GM19239 (cell line): ENCODE measurements at regions not wholly inside any gene's neighbourhood (a gene's known extent, or its start where the extent isn't known, plus 50 kb on each side); places are given as distances from the start of the nearest gene placed in this dataset.
"Not testable (repeated sequence)": the region's sequence is repeated elsewhere in the genome, so short reads cannot be mapped to it uniquely, and the experiment has no call there.

Experiments used
- DNase-seq: peaks from one replicate; pipeline ENCODE4 v3.0.0; 2011; ENCODE audit warnings: low spot score; ENCODE audit not compliant: insufficient read length
- FAIRE-seq: peaks from 2 replicates; lab custom pipeline; 2011; peaks lifted over from hg19 to GRCh38; lab: Jason Lieb, UNC

DNA sequence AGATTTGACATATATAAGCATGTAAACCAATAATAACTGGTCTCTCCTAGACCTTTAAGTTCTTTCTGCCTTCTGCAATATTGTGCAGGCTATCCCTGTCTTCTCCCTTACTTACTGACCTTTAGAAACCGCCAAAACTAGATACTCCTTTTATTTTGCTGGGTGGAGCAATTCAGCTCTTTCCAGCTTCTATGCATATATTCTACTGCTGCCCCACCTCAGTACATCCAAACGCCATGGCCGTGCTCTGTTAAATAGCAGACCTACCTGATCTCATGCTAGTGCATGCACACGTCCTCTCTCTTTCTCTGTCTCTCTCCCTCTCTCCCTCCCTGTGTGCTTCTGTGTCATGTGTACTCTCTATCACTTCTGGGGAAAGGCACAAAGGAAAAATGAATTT lies 76.7 kb upstream of the CAPRIN1 start:
- FAIRE-seq (no peak), DNase-seq (no peak)

DNA sequence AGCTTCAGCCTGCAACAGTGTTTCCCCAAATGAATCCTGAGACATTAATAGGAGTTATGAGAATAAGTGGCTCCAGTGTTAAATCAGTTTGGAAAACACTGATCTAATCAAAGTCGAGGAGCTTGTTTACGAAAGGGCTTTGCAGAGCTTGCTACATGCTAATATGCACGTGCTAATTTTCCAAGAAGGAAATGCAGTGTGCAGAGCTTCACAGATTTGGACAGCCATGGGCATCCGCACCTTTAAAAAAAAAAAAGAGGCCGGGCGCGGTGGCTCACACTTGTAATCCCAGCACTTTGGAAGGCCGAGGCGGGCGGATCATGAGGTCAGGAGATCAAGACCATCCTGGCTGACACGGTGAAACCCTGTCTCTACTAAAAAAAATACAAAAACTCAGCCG lies 79.7 kb upstream of the LMO2 start:
- DNase-seq, FAIRE-seq: not testable (repeated sequence)

DNA sequence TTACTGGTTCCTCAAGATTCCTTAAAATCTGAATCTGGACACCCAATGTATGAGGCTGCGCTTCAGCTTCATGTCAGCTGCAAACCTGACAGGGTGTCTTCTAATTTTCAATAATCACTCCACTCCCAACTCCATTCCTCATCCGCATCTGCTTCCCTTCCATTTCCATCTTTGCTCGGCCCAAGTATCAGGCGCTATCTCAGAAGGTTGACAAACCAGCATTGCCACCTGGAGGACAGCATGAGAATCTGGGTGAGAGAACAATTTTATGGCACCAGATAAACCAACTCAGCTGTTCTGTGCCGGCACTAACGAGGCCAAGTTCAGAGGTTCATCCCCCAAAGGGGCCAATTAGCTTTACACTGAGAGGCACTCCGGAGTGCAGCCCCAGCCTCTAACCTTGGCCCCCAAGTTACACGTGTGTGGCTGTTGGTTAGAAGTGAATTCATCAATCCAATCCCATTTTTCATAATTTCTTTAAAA lies 79.1 kb upstream of the LMO2 start:
- DNase-seq (peak; percentile 46), FAIRE-seq (peak; percentile 73)

DNA sequence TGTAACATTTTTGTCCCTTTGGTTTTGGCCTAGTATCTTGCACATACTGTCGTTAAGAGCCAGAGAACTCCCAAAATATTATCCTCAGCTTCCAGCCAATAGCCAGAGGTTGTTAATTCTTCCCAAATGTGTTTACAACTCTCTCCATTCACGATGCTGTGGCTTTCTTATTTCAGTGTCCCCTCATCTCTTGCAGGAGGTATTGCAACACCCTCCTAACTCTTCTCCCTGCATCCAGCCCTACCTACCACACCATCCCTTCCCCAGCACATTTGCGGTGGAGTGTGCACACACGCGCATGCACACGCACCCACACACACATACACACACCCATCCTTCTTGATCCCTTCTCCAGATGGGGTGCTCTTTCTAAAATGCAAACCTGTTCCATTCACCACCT lies 75.6 kb upstream of the LMO2 start:
- DNase-seq (no peak), FAIRE-seq (no peak)

DNA sequence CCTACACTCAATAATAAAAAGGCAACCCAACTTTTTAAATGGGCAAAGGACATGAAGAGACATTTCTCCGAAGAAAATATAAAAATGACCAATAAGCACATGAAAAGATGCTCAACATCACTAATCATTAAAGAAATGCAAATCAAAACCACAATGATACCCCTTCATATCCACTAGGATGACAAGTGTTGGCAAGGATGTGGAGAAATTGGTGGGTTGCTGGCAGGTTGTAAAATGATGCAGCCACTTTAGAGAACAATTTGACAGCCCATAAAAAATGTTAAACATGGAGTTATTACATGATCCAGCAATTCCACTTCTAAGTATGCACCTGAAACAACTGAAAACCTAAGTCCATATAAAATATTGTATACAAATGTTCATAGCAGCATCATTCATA lies 73.2 kb upstream of the LMO2 start:
- no peak for DNase-seq

DNA sequence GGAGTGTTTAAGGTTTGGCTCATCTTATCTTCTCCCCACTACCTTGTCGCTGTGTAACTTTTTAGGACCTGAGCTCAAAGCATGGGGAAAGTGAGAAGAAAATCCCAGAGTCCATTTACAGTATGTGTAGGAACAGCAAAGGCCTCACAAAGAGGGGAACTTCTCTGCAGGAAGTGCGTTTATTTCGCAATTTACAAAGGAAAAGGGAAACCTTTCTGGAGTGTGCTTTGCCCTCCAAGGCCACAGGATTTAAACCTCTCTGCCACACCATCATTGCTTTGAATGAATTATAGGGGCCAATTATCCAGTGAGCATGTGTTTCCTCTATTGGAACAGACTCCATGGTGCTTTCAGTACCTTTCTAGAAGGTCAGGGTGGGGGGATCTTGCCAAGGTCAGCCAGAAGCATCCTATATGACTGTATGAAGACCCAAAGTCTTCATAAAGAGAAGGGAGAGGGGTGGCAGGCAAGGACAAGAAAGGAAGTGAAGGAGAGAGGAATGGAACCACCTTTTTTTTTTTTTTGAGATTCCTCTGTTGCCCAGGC lies 68.1 kb upstream of the LMO2 start:
- DNase-seq (no peak), FAIRE-seq (no peak)

More for the DNA sequence above, 73.2 kb upstream of the LMO2 start:
- FAIRE-seq: no peak

DNA sequence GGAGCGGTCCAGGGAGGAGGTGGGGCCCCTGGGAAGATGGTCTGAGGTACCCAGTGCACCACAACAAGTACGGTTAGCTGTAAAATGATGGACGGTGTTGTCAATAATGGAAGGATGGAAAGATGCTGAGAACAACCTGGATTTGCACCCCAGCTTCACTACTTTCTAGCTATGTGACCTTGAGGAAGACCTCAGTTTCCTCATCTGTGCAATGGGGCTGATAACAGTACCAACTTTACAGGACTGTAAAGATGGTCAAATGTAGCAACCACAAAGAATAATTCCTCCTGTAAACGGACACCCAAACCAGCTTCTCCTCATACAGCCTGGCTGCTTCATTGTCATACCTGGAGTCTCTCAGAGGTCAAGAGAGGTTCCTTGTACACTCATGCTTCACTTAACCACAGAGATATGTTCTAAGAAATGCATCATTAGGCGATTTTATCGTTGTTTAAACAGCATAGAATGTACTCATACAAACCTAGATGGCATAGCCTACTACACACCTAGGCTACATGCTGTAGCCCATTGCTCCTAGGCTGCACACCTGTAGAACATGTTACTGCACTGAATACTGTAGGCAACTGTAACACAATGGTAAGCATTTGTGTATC lies 65.5 kb upstream of the LMO2 start:
- no peak for FAIRE-seq

DNA sequence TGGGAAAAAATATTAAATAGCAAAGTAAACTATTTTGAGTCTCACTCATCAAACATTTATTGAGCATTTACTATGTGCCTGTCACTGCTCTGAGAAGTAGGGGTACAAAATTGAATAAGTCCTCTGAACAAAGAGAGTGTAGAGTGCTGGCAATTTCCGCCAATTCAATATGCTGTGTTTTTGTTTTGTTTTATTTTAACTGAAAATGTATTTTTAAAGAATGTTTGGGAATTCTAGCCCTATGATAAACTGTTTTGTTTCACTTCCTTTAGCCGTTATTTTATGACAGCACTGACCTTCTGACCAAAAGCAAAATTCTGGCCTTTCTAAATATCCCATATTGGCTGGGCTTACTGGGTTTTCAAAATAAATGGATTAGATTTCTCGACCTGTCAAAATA lies 64.7 kb upstream of the LMO2 start:
- no peak for FAIRE-seq

More for the DNA sequence above, 65.5 kb upstream of the LMO2 start:
- no peak for DNase-seq

DNA sequence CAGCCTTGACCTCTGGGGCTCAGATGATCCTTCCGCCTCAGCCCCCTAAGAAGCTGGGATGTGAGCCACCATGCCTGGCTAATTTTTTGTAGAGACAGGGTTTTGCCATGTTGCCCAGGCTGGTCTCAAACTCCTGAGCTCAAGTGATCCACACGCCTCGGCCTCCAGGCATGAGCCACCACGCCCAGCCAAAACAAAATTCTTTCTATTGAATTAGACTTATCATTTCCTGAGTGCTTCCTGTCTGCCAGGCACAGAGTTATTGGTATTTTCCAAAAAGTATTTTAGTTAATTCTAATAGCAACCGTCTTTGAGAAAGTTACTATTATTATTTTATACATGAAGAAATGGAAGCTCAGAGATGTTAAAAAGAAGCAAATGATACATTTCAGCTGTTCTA lies 61.4 kb upstream of the LMO2 start:
- DNase-seq (no peak), FAIRE-seq (no peak)

More for the DNA sequence above, 64.7 kb upstream of the LMO2 start:
- DNase-seq: no peak

DNA sequence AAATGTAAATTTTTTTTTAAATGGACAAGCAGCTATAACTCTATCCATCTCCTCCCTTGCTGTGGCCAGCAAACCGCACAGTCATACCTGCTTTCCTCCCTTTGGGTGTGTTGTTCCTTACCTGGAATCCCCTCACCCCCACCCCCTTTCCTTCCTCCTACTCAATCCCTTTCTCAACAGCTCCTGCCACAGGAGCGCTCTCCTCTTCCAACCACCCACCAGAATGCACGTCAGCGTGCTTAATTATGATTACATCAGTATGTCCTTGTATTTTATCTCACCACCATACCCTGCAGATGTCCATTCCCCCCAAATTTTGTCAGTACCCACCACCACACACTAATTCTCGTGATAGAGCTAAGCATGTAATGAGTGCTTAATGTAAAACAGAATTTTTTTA lies 60.9 kb upstream of the LMO2 start:
- FAIRE-seq: no peak
- DNase-seq: no peak

DNA sequence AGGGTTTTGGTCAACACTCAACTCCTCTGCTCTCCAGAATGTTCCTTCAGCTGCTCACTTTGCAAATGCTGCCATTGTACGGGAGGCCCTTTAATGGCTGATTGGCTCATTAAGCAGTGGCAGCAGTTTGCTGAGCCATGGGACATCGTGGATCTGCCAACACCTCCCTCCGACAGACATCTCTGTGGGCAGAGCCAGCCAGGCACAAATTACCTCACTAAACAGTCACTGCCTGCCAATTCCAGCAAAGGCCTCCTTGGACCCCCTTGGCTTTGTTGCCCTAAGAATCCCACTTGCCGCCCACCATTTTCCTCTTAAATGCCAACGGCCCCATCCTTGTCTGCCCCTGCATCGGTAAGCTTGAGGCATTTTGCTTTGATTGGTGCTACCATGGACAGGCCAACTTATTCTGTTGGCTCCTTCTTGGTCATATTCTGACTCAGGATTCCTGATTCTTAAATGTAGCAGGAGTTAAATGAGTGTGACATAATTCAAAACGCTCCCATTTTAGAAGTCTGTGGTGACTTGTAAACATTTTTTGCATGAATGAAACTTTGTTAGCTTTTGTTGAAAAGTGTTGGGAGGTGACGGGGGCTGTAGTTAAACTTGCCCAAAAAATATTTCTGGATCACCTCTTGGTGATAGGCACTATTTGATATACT lies 57.5 kb upstream of the LMO2 start:
- FAIRE-seq (no peak), DNase-seq (no peak)

DNA sequence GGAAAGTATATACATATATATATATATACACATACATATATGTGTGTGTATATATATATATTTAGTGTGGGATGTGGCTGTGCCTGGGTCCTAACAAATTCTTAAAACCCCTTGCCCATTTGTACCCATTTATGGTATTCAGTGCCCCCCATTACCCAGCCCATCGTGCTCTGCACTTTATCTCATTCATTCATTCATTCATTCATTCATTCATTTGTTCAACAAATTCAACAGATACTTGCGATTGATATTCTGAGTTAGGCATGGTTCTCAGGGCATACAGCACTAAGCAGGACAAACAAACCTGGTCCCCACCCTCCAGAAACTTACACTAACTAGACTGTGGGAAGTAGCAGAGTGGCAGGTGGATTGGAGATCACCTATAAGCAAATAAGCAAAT lies 56.6 kb upstream of the LMO2 start:
- DNase-seq (no peak), FAIRE-seq (no peak)

DNA sequence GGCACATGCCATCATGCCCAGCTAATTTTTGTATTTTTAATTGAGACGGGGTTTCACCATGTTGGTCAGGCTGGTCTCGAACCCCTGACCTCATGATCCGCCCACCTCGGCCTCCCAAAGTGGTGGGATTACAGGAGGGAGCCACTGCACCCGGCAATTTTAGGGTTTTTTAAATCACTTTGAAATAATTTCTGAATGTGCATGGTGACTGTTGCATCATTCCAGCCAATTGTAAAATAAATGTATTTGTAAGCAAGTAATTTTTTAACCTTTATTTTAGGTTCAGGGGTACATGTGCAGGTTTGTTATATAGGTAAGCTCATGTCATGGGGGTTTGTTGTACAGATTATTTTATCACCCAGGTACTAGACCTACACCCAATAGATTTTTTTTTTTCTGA lies 56.0 kb upstream of the LMO2 start:
- DNase-seq, FAIRE-seq: not testable (repeated sequence)

DNA sequence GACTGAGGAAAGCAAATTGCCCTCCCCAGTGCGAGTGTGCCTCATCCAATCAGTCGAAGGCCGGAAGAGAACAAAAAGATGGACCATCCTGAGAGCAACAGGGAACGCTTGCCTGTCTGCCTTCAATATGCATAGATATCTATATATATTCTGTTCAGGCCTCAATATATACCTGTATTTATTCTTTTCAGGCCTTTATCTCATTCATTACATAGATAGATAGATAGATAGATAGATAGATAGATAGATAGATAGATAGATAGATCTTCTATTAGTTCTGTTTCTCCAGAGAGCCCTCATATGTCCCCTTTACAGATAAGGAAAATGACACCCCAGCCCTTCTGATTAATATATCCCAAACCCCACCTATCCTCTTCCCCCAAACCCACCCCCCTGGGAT lies 55.1 kb upstream of the LMO2 start:
- DNase-seq: no peak
- FAIRE-seq: no peak

DNA sequence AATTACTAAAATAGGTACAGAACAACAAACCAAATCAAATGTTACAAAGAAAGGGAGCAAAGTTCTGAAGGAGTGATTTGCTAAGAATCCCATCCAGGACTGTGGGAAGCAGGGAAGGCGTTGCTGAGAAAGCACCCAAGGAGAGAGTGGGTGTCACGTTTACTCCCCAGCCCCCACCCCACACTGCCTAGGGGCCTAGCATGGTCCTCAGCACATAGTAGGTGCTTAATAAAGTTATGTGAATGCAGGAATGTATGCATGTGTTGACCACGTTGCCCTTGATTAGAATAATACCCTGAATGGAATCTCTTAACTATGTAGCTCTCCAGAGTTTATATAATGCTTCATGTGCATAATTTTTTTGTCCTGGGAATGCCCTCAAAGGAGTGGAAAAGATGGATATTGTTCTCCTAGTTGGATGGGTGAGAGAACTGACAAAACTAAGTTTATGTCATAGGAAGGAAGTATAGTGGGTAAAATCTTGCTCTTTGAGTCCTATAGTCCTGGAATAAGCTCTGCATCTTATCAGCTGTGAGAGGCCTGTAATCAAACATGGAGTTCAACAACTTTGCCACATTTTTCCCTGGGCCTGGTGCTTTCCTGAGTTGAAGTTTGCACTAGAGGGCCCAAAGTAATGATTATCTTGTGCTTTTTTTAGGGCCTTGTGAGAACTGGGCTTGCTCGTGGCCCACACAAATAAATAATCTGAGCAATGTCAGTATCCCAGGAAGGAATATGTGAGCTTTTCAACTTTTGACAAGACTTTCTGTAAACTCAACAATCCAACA lies 53.8 kb upstream of the LMO2 start:
- no peak for DNase-seq
- no peak for FAIRE-seq

DNA sequence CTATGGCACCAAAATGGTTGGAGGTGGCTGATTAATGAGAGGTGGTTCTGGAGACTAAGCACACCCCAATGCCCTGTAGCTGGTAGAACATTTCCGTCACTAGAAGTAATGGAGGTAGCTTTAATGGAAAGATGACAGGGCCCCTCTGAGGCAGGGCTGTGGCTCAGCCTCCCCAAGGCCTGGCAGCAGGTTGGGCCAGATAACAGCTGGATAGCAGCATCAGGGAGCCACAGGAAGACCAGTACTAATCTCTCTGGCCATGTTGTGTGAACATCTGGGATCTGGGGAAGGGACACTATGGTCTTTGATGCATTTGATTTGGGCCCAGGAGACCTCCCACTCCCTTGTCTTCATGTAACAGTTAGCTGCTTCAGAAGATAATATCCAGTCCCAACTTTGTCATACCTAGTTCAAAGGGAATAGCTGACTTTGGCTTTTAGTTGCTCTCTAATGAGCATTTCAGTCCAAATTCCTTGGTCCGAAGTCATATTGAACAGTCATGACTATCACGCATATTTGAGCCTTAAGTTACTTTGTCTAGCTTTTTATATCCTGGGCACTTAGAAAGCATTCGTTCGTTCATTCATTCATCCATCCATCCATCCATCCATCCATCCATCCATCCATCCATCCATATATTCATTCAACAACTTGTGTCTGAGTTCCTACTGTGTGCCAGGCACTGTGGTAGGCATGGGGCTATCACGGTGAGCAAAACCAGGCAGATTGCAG lies 53.0 kb upstream of the LMO2 start:
- no peak for DNase-seq
- FAIRE-seq: no peak

DNA sequence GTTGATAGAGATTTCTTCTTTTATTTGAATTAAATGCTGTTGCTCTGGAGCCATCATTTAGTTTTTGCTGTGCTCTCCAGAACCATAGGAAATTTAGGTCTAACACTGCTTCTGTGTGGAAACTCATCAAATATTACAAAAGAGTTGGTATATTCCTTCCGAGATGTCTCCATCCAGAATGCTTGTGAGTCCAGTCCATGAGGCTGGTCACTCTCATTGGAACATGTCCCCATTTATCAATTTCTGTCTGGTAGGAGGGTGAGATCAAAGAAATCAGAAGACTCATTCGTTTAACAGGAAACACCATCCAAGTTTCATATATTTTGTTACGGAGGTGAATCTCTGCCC lies 52.4 kb upstream of the LMO2 start:
- DNase-seq: no peak
- no peak for FAIRE-seq

DNA sequence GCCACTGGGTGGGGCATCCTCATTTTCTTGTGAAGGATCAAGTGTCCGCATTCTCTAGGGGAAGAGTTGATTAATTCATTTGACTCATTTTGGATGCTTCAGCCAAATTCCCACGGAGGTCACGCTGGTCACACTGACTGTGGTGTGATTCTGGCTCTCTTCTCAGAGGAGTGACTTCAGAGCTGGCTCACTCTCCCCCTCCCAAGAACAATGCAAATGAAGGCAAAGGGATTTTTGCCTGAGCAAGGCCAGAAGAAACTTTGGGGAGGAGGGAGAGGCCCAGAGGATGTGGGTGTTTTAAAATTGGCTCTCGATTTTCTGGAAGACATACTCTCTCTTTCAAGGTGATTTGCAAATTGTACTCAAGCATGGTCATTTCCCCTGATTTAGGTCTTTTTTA lies 51.1 kb upstream of the LMO2 start:
- DNase-seq (no peak), FAIRE-seq (peak; percentile 23)

DNA sequence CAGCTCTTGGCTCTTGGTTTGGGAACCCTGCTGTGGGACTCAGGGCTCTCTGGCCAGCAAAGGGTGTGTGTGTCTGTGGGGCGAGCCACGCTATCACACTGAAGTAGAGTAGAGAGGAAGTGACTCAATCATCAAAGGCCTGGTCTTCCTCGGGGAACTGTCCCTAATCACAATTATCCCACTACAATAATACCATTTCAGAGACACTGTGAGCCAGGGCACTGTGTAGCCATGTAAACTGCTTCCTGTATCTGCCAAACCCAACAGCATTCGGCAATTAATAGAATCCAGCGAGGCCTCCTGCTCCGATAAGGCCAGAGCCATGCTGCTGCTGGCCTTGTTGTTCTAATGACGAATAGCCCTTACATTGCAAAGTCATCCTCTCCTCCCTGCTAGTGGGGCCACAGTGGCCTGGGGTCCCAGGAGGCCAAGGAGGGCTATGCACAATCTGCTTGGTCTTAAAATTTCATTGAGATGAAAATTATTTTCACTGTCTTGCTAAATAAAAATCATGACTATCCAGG lies 49.8 kb upstream of the LMO2 start:
- FAIRE-seq (no peak), DNase-seq (no peak)
